Activated effector memory CD4-positive, alpha-beta T cell treated with Interleukin-2 at 50 U/mL for 16 hours (primary cell): ENCODE measurements at regions not wholly inside any gene's neighbourhood (a gene's known extent, or its start where the extent isn't known, plus 50 kb on each side); places are given as distances from the start of the nearest gene placed in this dataset.

Experiments
- DNase-seq: peaks from one replicate; pipeline ENCODE4 v3.0.0-alpha.2; 2020

DNA sequence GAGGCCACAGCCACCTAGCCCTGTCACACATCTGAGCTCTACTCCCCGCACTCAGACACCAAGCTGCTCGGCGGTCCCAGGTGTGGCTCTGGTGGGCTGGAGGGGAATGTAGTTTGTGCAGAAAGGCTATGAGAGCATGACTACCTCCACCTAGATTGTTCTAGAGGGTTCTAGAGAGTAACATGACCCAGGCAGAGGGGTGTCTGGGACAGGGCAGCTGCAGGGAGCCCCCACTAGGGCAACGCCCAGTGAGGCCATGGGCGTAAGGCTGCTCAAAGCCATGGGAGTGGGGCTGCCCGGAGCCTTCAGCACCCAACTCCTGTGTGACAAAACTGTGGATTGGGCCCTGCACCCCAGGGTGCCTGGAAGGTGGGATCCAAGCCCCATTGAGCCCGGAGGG lies 511.4 kb upstream of the MYT1L start:
- no peak for DNase-seq

DNA sequence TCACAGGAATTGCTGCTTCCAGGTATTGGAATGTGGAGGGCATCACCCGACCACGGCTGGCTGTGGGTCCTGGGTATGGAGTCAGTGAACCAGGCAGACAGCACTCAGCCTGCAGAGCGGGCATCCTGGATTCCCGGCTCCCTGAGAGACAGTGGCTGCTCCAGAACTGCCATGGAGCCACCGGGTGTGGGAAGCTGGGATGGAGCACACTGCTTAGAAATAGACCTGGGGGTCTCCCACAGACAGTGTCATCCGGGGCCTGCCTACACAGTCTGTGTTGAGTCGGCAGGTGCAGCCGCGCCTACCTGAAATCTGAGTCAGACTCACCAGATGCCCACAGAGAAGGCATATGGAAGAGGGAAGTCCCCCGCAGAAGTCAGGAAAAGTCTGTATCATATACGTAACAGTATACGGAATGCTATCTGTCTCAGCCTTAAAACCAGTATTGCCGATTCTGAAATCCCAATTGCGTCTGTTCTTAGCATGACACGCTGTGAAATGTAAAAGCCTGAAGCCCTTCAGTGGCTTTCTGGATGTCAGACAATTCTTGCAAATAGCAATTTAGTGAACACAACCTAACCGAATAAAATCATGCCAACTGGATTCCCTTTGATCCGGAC lies 509.7 kb upstream of the MYT1L start:
- DNase-seq: no peak

DNA sequence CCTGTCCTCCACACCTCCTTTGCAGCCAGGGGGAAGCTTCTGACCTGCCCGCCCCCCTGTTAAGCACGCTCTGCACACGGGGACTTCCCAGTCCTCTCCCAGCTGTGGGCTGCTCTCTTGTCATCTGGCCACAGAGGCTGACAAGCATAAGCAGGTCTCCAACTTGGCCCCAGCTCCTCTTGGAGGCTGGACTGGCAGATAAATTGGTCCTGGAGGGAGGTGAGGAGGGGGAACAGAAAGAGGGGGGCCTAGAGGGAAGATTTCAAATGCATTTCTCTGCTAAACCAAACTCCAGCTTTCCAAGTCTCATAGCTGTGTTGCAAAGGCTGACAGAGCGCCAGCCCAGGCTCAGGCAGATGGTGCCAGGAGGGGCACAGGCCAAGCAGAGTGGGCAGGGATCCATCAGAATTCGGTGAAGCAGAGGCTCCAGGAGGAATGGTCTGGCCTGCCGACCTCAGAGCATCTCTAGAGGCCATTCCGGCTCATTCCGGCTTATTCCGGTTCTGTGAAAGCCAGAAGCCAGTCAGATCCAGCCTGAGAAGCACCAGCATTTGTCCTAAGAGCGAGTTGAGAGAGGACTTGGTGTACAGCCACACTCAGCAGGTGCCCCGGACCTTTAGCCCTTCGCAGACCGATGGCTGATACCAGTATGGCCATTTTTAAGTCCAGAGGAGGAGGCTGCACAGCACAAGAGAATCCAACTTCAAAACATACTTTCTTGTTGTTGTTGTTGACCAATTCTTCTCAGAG lies 508.9 kb upstream of the MYT1L start:
- no peak for DNase-seq

DNA sequence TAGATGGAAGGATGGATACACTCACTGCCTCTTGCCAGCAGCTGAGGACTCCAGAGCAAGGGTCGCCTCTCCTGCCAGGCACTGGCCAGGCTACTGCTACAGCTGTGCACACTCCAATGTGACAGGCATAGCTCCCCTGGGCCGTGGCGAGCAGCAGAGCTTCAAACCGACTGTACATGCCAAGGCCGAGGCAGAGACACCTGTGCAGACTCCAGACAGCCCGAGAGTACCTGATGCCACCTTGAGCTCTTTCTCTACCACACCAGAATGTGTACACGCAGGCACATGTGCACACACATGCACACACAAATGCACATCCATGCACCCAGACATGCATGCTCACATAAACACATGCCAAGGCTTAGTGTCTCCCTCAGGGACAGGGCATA lies 508.3 kb upstream of the MYT1L start:
- DNase-seq: no peak

DNA sequence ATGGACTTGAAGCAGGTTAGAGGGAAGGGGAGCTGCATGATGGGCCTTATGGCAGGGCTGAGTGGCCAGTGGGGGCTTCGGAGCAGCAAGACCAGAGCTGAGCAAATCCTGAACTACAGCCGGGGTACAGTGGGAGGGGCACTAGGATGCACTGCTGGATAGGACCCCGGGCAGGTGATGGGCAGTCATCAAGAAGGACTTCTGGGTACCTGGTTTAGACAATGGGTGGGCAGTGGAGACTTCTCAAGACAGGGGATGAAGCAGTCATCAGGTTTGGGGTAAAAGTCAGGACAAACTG lies 507.4 kb upstream of the MYT1L start:
- no peak for DNase-seq

DNA sequence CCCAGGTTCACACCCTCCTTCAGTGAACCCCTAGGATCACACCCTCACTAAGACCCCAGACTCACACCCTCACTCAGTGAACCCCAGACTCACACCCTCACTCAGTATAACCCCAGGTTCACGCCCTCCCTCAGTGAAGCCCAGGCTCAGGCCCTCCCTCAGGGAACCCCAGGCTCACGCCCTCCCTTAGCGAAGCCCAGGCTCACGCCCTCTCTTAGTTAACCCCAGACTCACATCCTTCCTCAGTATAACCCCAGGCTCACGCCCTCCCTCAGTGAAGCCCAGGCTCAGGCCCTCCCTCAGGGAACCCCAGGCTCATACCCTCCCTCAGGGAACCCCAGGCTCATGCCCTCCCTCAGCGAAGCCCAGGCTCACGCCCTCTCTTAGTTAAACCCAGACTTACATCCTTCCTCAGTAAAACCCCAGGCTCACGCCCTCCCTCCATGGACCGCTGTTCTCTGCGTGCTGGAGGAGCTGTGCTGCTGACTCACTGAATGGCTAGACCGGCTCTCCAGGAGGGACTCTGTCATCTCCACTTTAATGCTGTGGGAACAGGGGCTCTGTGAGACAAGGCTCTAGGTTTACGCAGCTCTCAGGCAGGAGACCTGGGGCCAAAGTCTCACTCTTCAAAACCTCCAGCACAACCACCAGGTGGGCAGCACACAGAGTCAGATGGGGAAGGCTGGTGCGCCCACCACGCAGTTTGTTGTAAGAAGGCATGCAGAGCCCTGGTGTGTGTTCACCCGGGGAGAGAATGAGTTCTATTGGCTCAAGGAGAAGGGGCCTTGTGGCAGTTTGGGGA lies 506.9 kb upstream of the MYT1L start:
- no peak for DNase-seq

DNA sequence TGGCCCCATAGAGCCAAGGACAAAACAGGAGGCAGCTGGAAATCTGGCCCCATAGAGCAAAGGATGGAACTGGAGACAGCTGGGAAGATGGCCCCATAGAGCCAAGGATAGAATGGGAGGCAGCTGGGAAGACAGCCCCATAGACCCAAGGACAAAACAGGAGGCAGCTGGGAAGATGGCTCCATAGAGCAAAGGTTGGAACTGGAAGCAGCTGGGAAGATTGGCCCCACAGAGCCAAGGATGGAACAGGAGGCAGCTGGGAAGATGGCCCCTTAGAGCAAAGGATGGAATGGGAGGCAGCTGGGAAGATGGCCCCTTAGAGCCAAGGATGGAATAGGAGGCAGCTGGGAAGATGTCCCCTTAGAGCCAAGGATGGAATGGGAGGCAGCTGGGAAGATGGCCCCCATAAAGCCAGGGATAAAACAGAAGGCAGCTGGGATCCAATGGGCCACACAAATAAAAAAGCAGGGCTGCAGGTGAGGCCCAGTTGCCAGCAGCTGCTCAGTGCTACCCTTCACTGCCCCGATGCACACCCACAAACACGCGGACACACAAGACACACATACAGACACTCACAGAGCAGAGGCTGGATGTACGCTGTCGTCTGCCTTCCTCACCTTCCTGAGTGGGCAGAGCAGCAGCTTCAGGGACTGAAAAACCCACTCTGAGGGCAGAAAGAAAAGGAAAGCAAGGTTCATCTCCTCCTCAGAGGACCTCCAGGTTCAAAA lies 505.4 kb upstream of the MYT1L start:
- DNase-seq: no peak

DNA sequence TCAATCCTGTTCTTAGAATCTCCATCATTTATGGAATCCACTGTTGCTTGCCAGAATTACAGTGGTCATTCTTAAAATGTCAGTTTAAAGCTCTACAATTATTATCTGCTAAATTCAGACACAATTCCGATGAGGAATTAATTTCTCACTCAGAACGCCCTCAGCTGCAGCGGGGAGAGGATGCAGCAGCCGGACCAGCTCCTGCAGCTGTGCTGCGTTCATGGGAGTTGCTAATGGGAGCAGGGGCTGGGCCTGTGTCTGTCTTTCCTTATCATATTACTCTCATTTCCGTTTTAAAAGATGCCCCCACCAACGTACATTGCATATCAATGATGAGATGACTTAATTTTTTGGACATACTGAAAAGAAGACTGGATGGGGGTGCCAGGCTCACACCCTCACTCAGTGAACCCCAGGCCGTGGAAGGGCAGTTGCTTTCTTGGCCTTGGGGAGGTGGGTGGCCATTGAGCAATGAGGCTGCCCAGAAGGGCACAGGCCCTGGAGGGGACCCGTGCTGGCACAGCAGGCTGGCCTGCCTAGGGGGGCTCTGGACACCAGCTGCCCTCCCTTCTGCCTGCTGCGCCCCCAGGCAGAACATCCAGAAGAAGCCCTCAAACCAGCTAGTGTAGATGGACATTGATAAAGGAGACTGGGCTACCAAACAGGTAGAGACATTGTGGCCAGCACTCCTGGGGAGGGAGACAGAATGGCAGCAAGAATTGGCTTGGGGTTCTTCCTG lies 503.6 kb upstream of the MYT1L start:
- no peak for DNase-seq

DNA sequence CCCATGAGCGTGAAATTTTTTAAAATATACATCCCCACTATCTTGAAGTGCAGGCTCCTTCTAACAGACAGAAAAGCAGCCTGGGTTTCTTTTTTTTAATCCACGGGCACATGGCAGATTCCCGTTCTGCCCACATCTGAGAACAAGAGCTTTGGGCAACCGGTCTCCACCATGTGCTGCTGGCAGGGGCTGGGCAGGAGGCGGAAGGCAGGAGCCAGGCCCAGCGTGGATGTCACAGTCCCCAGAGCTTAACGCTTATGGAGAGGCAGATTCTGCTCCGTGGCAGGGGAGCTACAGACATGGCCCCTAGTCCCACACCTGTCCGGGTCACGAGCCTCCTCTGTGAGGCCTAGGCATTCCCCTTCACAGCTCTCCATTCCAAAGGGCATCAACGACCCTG lies 503.0 kb upstream of the MYT1L start:
- DNase-seq: no peak

DNA sequence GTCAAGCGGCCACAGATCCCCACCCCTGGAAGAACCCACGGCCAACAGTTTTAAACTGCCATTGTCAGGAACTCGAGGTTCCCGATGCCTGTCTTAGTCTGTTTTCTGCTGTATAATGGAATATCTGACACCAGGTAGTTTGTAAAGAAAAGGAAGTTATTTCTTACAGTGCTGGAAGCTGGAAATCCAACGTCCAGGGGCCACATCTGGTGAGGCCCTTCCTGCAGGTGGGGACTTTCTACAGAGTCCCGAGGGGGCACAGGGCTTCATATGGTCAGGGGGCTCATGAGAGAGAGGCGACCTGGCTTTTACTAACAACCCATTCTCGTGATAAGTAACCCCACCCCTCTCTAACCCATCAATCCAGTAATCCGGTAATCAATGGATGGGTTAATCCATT lies 501.6 kb upstream of the MYT1L start:
- DNase-seq: no peak

DNA sequence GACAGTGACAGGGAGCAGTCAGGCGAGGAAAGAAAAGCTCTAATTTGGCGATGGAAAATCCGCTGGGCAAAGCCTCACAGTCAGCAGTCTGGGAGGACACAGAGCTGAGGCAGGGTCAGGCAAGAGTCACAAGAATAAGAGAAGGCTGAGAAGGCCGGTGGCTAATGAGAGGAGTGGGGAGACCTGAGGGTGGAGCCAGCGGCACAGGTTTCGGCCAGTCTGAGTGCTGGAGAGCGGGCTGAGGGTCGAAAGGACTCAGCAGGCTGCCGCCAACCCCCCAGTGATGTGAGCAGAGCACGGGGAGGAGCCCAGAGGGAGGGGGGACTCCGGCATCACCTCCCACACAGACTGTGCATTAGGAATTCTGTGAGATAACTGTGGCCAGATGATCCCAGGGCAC lies 500.6 kb upstream of the MYT1L start:
- DNase-seq: no peak

DNA sequence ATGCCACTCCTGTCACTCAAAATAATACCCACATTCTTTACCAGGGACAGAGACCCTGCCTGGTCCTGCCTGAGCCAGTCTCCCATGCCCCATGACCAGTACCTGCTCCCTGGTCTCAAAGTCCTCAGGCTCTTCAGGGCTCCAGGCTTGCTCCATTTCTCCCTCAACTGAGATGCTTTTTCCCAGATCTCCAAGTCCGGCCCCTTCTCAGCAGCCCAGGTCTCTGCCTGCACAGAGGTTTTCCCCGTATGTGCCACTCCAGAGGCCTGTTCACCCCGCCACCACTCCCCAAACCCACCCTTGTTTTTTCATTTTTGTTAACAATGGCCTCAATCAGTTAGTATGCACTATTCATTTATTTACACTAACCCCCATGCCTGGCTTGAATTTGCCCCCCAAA lies 499.5 kb upstream of the MYT1L start:
- DNase-seq: no peak

DNA sequence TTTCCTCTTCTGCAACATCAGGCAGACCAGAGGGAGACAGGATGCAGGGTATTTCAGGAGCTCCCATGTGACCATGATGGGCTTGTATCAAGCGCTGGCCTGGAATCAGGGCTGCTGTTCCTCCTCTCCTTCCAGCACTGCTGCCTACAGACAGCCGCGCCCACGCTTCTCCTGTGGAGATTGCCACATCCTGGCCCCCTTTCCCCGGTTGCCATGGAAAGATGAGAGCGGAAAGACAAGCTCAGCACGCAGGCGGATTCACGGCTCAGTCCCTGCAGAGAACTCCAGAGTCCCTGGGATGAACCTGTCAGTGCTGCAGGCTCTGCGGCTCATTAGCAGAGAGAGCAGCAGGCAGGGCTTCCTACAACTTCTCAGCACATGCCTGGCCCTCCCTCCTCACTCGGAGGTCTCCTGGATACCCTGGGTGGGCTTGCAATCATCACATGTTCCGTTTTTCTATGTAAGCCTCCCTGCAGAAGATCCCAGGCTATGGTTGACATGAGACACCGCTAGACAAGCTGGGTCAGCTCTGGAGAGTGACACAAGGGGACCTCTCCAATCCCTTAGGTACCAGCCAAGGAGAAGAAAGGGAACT lies 497.8 kb upstream of the MYT1L start:
- DNase-seq: no peak

DNA sequence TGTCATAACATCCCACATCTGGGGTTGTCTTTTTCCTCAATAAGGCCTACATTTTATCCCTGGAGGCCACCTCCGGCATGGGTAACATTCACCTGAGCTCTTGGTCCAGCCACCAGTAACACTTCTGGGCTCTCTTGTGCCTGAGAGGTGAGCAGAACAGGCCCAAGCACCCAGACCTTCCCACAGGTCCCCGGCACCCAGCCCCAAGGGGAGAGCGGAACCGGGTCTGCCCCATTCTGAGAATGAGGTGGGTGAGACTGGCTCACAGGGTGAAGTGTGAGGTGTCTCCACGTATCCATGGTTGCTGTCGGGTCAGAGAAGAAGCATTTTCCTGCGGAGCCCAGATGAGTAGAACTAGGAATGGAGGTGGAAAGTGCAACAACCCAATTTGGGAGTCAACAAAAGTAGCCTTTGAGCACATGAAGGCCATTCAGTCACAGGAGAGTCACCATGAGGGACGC lies 496.7 kb upstream of the MYT1L start:
- no peak for DNase-seq

DNA sequence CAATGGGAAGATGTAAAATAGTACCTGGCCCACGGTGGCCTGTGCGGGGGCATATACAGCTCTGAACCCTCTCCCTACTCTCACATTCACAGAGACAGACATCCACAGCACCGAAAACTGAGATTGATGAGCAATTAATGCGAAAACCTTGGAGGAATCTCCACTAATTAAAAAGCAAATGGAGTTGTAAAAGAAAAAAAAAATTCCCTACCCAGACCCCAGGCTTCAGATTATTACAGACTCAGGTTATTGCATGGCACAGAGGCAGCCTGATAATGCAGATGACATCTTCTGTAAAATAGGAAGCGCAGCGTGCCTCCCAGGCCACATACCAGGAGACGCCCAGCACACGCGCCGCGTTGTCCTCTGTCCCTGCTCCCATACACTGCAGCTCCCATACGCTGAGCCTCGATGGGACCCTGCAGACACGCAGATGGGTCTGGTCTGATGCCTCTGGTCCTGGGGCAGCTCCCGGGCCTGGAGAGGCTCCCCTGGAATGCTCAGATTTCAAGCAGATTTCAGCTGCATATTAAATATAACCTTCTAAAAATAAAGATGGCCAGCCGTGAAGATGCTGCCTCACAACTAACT lies 496.1 kb upstream of the MYT1L start:
- DNase-seq: no peak

DNA sequence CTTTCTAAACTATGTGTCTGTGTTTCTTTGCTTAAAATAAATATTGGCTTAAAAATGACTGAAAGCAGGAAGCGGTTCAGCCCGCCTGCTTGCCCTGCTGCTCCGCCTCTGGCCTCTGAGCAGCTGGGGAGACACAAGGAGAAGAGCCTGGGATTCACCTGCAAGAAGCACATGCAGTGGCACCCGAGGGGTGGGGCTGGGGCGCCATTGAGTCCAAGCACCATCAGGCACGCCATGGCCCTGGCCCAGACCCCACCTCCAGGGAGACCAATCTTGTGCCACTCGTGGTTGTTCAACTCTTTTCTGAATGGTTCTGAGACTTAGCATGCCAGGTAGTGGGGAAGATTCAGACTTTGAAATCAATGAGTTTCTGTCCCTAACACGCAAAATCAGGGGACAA lies 495.5 kb upstream of the MYT1L start:
- DNase-seq: no peak

DNA sequence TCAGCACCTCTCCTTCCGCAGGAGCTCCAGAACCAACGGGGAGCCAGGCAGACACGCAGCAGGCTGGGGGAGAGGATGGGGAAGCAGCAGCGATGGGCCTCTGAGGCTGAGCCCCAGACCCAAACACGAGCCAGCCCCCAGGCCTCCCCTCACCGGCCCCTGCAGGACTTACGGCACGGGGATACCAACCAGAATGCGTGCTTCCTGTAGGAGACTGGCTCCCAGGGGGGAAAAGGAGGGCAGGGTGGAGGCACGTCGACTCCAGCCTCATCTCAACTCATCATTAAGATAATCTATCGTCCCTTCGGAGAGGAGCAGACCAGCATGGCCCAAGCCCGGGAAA lies 495.1 kb upstream of the MYT1L start:
- no peak for DNase-seq

DNA sequence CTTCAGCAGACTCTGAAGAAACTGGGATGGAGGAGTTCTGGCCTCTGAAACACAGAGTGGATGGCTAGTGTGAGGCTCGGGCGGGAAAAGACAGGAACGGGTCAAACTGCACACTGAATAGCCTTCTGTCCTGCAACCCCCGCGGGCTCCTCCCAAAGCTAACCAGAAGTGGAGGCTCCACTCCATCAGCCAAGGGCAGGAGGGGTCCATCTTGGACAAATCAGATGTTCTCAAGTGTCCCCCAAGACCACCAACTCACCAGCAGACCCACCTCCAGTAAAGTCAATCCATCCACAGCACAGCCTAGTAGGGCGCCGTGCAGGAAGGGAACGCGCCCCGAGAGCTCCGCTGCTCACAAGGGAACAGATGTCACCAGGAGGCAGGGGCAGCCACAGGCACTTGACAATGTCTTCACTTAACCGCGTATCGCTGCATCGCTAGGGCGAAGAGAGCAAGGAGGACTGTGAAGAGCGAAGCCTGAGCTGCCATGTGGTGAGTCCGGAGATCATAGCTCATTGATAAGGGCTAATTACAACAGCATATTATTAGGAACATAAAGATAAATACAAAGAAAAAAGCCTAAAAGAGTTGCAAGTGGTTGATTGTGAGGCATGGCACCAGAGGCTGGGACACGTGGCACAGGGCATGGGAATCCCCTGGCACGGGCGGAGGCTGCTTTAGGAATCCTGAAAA lies 494.6 kb upstream of the MYT1L start:
- DNase-seq: no peak

DNA sequence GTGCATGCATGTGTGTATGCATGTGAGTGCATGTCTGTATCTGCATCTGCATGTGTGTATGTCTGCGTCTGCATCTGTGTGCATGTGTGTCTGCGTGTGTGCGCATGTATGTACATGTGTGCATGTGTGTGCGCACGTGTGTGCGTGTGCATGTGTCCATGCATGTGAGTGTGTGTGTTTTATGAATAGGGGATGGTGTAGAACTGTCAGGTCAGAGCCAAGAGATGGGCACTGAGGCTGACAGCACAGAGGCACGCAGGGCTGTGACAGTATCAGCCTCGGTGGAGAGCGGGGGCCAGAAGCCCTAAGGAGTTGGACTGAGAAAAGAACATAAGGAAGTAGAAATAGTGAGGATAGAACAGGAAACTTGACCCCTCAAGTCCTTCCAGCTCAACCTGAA lies 494.0 kb upstream of the MYT1L start:
- no peak for DNase-seq

DNA sequence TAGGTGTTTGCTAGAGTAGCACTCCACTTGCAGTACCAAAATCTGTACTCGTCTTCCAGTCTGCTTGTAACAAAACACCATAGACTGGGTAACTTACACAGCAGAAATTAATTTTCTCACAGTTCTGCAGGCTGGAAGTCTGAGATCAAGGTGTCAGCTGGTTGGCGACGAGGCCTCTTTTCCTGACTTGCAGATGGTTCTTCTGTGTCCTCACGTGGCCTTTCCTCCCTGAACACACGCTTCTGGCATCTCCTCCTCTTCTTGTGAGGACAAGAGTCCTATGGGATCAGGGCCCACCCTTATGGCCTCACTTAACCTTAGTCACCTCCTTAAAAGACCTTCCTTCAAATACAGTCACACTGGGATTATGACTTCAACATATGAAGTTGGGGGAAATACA lies 493.5 kb upstream of the MYT1L start:
- DNase-seq: no peak

DNA sequence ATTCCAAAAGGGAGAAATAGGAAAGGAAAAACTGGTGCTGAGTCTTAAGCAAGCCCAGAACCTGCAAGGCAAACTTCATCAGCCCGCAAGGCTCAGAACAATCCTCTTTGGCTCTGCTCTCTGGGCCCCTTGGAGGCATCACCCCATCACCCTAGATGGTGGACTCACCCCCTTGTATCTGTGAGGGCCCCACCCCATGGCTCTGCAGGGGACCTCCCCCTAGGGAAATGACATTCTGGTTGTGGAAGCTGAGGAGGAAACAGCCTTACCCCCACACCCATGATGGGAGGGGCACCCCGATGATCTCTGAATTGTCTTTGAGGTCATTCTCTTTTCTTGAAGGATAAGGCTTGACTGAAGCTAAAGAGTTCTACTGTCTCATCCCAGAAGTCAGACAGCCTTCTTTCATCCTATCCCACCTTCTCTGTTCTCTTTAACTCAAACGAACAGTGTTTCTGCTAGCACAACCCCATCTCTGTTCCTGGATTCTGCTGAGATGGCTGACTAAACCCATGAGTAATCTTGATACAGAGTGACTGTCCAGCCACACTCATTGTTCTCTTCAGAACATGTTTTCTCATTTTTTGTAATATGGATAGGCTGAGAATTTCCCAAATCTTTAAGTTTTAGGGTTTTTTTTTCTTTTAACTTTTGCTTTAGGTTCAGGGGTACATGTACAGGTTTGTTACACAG lies 492.1 kb upstream of the MYT1L start:
- no peak for DNase-seq
